Activated CD8-positive, alpha-beta T cell treated with anti-CD3 and anti-CD28 coated beads, Interleukin-2, amount 10 ng/mL, durations not matched to agents 7 days and 5 days (primary cell): ENCODE measurements at regions not wholly inside any gene's neighbourhood (a gene's known extent, or its start where the extent isn't known, plus 50 kb on each side); places are given as distances from the start of the nearest gene placed in this dataset.
A peak's percentile ranks its signal among the peaks of the same experiment; 100 is the strongest.

Experiments used
- ATAC-seq: fragments of 150-1000 bp; cut with Tn5 transposase; one replicate; pipeline ENCODE4 v1.10.0; 2021; ENCODE audit warnings: moderate library complexity
- CTCF ChIA-PET: fragments of 350-600 bp; sonication (Branson Sonifier 250); formaldehyde crosslinking; loops from one replicate; lab custom pipeline; 2021; ENCODE audit warnings: antibody characterized with exemption; lab: Charles Lee
- POLR2A ChIA-PET: fragments of 350-600 bp; sonication (Branson Sonifier 250); formaldehyde crosslinking; loops from one replicate; lab custom pipeline; 2021; ENCODE audit warnings: antibody characterized with exemption; lab: Charles Lee
- DNase-seq: peaks from one replicate; pipeline ENCODE4 v3.0.0-alpha.2; 2020
- H3K27ac Mint-ChIP-seq: one replicate; pipeline ENCODE4 v1.8.0; 2021; ENCODE audit warnings: mild to moderate bottlenecking, mixed read lengths
- H3K27me3 Mint-ChIP-seq: one replicate; pipeline ENCODE4 v1.8.0; 2021; ENCODE audit warnings: low read depth, mixed read lengths
- H3K36me3 Mint-ChIP-seq: one replicate; pipeline ENCODE4 v1.8.0; 2021; ENCODE audit warnings: low read depth, mixed read lengths
- H3K4me1 Mint-ChIP-seq: one replicate; pipeline ENCODE4 v1.8.0; 2021; ENCODE audit warnings: low read depth, mixed read lengths
- H3K4me3 Mint-ChIP-seq: one replicate; pipeline ENCODE4 v1.8.0; 2021; ENCODE audit warnings: mild to moderate bottlenecking, mixed read lengths
- H3K9me3 Mint-ChIP-seq: one replicate; pipeline ENCODE4 v1.8.0; 2022; ENCODE audit warnings: mixed read lengths; ENCODE audit not compliant: insufficient read depth

- H3K27me3 Mint-ChIP-seq = peaks cover 23% of the 10 kb centered on the region
- CTCF ChIA-PET = no interaction called here
- DNase-seq = no peak
- H3K9me3 Mint-ChIP-seq = no peaks in the 10 kb centered on the region
- no peaks in the 10 kb centered on the region for H3K36me3 Mint-ChIP-seq
- no peaks in the 10 kb centered on the region for H3K4me1 Mint-ChIP-seq
- H3K27ac Mint-ChIP-seq = no peak overlapping the region
- no peak for ATAC-seq
- POLR2A ChIA-PET = no interaction called here
- H3K4me3 Mint-ChIP-seq = no peak overlapping the region
These were observed 86.4 kb upstream of the JAZF1 start for GRCh38 chr7:28267012-28267411.

- Mint-ChIP-seq H3K27me3 (peaks cover 17% of the 10 kb centered on the region), H3K36me3 (no peaks in the 10 kb centered on the region), H3K9me3 (peaks cover 5% of the 10 kb centered on the region), H3K27ac (no peak overlapping the region), H3K4me3 (no peak overlapping the region), H3K4me1 (peaks cover 3% of the 10 kb centered on the region)
- POLR2A ChIA-PET = no interaction called here
- ATAC-seq (no peak), DNase-seq (no peak)
- CTCF ChIA-PET = no interaction called here
These were observed 89.2 kb upstream of the JAZF1 start for GRCh38 chr7:28269700-28270361.

- no peak overlapping the region for H3K27ac Mint-ChIP-seq
- peaks cover 5% of the 10 kb centered on the region for H3K9me3 Mint-ChIP-seq
- ChIA-PET CTCF (no interaction called here), POLR2A (no interaction called here)
- H3K4me1 Mint-ChIP-seq = peaks cover 3% of the 10 kb centered on the region
- no peak for DNase-seq
- H3K4me3 Mint-ChIP-seq = no peak overlapping the region
- no peak for ATAC-seq
- no peaks in the 10 kb centered on the region for H3K36me3 Mint-ChIP-seq
- peaks cover 17% of the 10 kb centered on the region for H3K27me3 Mint-ChIP-seq
These were observed 89.9 kb upstream of the JAZF1 start for GRCh38 chr7:28270536-28270935.

- POLR2A ChIA-PET = no interaction called here
- peaks cover 5% of the 10 kb centered on the region for H3K9me3 Mint-ChIP-seq
- H3K36me3 Mint-ChIP-seq = no peaks in the 10 kb centered on the region
- no peak overlapping the region for H3K4me3 Mint-ChIP-seq
- ATAC-seq (no peak), DNase-seq (peak; percentile 33)
- CTCF ChIA-PET = no interaction called here
- peaks cover 18% of the 10 kb centered on the region for H3K27me3 Mint-ChIP-seq
- peaks cover 3% of the 10 kb centered on the region for H3K4me1 Mint-ChIP-seq
- H3K27ac Mint-ChIP-seq = no peak overlapping the region
These were observed 91.9 kb upstream of the JAZF1 start for GRCh38 chr7:28272461-28272877.

GRCh38 chr7:28276298-28276697, 95.7 kb upstream of the JAZF1 start:
- Mint-ChIP-seq H3K27ac (no peak overlapping the region), H3K27me3 (peaks cover 3% of the 10 kb centered on the region), H3K9me3 (peaks cover 5% of the 10 kb centered on the region), H3K4me3 (no peak overlapping the region), H3K4me1 (peaks cover 3% of the 10 kb centered on the region), H3K36me3 (no peaks in the 10 kb centered on the region)
- DNase-seq = no peak
- no peak for ATAC-seq
- CTCF ChIA-PET = no interaction called here
- POLR2A ChIA-PET = no interaction called here

- ATAC-seq = no peak
- Mint-ChIP-seq H3K27ac (no peak overlapping the region), H3K4me1 (peaks cover 2% of the 10 kb centered on the region), H3K9me3 (peaks cover 5% of the 10 kb centered on the region), H3K27me3 (peaks cover 3% of the 10 kb centered on the region), H3K36me3 (no peaks in the 10 kb centered on the region), H3K4me3 (no peak overlapping the region)
- ChIA-PET POLR2A (no interaction called here), CTCF (no interaction called here)
- no peak for DNase-seq
These were observed 96.8 kb upstream of the JAZF1 start for GRCh38 chr7:28277364-28277763.

- H3K36me3 Mint-ChIP-seq = no peaks in the 10 kb centered on the region
- ChIA-PET POLR2A (no interaction called here), CTCF (no interaction called here)
- H3K27ac Mint-ChIP-seq = no peak overlapping the region
- ATAC-seq (no peak), DNase-seq (no peak)
- H3K4me1 Mint-ChIP-seq = no peaks in the 10 kb centered on the region
- H3K27me3 Mint-ChIP-seq = peaks cover 3% of the 10 kb centered on the region
- H3K4me3 Mint-ChIP-seq = no peak overlapping the region
- peaks cover 5% of the 10 kb centered on the region for H3K9me3 Mint-ChIP-seq
These were observed 97.4 kb upstream of the JAZF1 start for GRCh38 chr7:28277958-28278357.

- ATAC-seq (no peak), DNase-seq (no peak)
- Mint-ChIP-seq H3K36me3 (no peaks in the 10 kb centered on the region), H3K27ac (no peak overlapping the region), H3K27me3 (peaks cover 6% of the 10 kb centered on the region), H3K4me3 (no peak overlapping the region), H3K9me3 (no peaks in the 10 kb centered on the region), H3K4me1 (no peaks in the 10 kb centered on the region)
- CTCF ChIA-PET = interaction anchor here (0.6 to 1.4 kb wide), 2 partner anchors 16 to 276 kb away, joined by 3 to 4 read pairs; no protein-coding TSS in a partner anchor
- POLR2A ChIA-PET = no interaction called here
These were observed 99.9 kb upstream of the JAZF1 start for GRCh38 chr7:28280516-28280915.

GRCh38 chr7:28290496-28290895, 109.9 kb upstream of the JAZF1 start:
- peaks cover 4% of the 10 kb centered on the region for H3K9me3 Mint-ChIP-seq
- no peak for DNase-seq
- POLR2A ChIA-PET = no interaction called here
- H3K4me3 Mint-ChIP-seq = no peak overlapping the region
- CTCF ChIA-PET = no interaction called here
- no peak for ATAC-seq
- H3K36me3 Mint-ChIP-seq = no peaks in the 10 kb centered on the region
- H3K27ac Mint-ChIP-seq = no peak overlapping the region
- no peaks in the 10 kb centered on the region for H3K4me1 Mint-ChIP-seq
- peaks cover 18% of the 10 kb centered on the region for H3K27me3 Mint-ChIP-seq

GRCh38 chr7:28291559-28291958, 111.0 kb upstream of the JAZF1 start:
- ChIA-PET CTCF (interaction anchor here (0.6 kb wide), 1 partner anchor 188 kb away, joined by 3 read pairs; no protein-coding TSS in a partner anchor), POLR2A (no interaction called here)
- no peak for DNase-seq
- no peak for ATAC-seq
- peaks cover 22% of the 10 kb centered on the region for H3K27me3 Mint-ChIP-seq
- H3K36me3 Mint-ChIP-seq = no peaks in the 10 kb centered on the region
- H3K4me1 Mint-ChIP-seq = no peaks in the 10 kb centered on the region
- H3K9me3 Mint-ChIP-seq = peaks cover 4% of the 10 kb centered on the region
- no peak overlapping the region for H3K4me3 Mint-ChIP-seq
- no peak overlapping the region for H3K27ac Mint-ChIP-seq

- H3K4me1 Mint-ChIP-seq = no peaks in the 10 kb centered on the region
- H3K27me3 Mint-ChIP-seq = peaks cover 19% of the 10 kb centered on the region
- H3K27ac Mint-ChIP-seq = no peak overlapping the region
- no peak overlapping the region for H3K4me3 Mint-ChIP-seq
- ATAC-seq (no peak), DNase-seq (no peak)
- CTCF ChIA-PET = no interaction called here
- POLR2A ChIA-PET = no interaction called here
- peaks cover 4% of the 10 kb centered on the region for H3K9me3 Mint-ChIP-seq
- H3K36me3 Mint-ChIP-seq = no peaks in the 10 kb centered on the region
These were observed 112.4 kb upstream of the JAZF1 start for GRCh38 chr7:28292834-28293526.

- ChIA-PET CTCF (no interaction called here), POLR2A (no interaction called here)
- Mint-ChIP-seq H3K27ac (no peak overlapping the region), H3K4me3 (no peak overlapping the region), H3K9me3 (peaks cover 4% of the 10 kb centered on the region), H3K27me3 (peaks cover 19% of the 10 kb centered on the region), H3K4me1 (no peaks in the 10 kb centered on the region), H3K36me3 (no peaks in the 10 kb centered on the region)
- DNase-seq = no peak
- no peak for ATAC-seq
These were observed 112.9 kb upstream of the JAZF1 start for GRCh38 chr7:28293527-28293835.
